ENCODE measurements at regions not wholly inside any gene's neighbourhood (a gene's known extent, or its start where the extent isn't known, plus 50 kb on each side); places are given as distances from the start of the nearest gene placed in this dataset.

DNA sequence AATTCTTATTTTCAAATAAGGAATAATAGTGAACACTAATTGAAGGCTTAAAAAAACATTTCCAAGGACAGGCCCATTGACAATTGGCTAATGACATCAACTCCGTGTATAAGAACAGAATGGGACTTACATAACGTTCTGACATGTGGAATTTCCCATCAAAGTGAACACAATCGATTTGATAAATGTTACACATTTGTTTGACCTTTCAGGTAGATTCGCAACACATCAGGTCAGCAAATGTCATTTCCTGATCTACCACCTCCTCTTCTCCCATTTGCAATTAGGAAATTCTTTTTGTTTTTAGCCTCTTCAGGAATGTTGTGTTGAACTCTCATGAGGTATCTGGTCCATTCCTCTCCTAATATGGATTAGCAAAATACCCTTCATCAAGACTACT lies 292.9 kb upstream of the SLC14A2 start:
- TF ChIP-seq, protein P1, sequence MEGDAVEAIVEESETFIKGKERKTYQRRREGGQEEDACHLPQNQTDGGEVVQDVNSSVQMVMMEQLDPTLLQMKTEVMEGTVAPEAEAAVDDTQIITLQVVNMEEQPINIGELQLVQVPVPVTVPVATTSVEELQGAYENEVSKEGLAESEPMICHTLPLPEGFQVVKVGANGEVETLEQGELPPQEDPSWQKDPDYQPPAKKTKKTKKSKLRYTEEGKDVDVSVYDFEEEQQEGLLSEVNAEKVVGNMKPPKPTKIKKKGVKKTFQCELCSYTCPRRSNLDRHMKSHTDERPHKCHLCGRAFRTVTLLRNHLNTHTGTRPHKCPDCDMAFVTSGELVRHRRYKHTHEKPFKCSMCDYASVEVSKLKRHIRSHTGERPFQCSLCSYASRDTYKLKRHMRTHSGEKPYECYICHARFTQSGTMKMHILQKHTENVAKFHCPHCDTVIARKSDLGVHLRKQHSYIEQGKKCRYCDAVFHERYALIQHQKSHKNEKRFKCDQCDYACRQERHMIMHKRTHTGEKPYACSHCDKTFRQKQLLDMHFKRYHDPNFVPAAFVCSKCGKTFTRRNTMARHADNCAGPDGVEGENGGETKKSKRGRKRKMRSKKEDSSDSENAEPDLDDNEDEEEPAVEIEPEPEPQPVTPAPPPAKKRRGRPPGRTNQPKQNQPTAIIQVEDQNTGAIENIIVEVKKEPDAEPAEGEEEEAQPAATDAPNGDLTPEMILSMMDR (IDR thresholded peaks at IDR 0.05) = no peak
- no peak for TF ChIP-seq POLR2A (IDR thresholded peaks at IDR 0.05)
- TF ChIP-seq POLR2AphosphoS5 (IDR thresholded peaks at IDR 0.05) = no peak
- no peak for TF ChIP-seq EP300 (IDR thresholded peaks at IDR 0.05)
